GM10248 (cell line): ENCODE measurements at regions not wholly inside any gene's neighbourhood (a gene's known extent, or its start where the extent isn't known, plus 50 kb on each side); places are given as distances from the start of the nearest gene placed in this dataset.

Source experiments
- CTCF ChIA-PET: fragments of 300-600 bp; sonication (Branson Sonifier 250); formaldehyde crosslinking; extraction: SDS; loops from one replicate; lab custom pipeline; 2021; ENCODE audit warnings: antibody characterized with exemption; lab: Yijun Ruan, JAX
- POLR2A ChIA-PET: fragments of 350-650 bp; sonication (Branson Sonifier 250); formaldehyde crosslinking; extraction: SDS; loops from one replicate; lab custom pipeline; 2020; ENCODE audit warnings: antibody characterized with exemption; lab: Yijun Ruan, JAX
- DNase-seq: peaks from one replicate; pipeline ENCODE4 v3.0.0; 2012; ENCODE audit errors: extremely low spot score
- TF ChIP-seq, protein P1 (sequence below): IDR thresholded peaks from 2 replicates; pipeline ENCODE4 v1.5.1; 2012; ENCODE audit warnings: mild to moderate bottlenecking, low read depth; ENCODE audit errors: extremely low read depth, missing control alignments, control extremely low read depth

DNA sequence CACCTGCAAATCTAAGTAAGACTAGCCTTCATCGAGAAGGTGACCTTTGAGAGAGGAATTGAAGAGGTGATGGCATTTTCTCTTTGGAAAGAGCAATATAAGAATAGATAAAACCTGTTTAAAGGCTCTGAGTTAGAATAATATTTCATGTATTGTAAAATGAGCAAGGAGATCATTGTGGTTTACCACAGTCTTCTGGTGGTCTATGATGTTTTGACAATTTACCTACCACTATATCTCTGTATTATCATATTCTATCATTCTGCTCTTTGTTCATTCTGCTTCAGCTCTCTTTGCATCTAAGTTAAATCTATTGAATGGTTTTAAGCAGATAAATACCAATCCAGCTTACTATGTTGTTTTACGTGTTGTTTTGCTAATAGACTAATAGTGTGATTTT lies 982.3 kb downstream of the SI start:
- ChIA-PET POLR2A (no interaction called here), CTCF (no interaction called here)
- no peak for DNase-seq
- TF ChIP-seq, protein P1, sequence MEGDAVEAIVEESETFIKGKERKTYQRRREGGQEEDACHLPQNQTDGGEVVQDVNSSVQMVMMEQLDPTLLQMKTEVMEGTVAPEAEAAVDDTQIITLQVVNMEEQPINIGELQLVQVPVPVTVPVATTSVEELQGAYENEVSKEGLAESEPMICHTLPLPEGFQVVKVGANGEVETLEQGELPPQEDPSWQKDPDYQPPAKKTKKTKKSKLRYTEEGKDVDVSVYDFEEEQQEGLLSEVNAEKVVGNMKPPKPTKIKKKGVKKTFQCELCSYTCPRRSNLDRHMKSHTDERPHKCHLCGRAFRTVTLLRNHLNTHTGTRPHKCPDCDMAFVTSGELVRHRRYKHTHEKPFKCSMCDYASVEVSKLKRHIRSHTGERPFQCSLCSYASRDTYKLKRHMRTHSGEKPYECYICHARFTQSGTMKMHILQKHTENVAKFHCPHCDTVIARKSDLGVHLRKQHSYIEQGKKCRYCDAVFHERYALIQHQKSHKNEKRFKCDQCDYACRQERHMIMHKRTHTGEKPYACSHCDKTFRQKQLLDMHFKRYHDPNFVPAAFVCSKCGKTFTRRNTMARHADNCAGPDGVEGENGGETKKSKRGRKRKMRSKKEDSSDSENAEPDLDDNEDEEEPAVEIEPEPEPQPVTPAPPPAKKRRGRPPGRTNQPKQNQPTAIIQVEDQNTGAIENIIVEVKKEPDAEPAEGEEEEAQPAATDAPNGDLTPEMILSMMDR = no peak

DNA sequence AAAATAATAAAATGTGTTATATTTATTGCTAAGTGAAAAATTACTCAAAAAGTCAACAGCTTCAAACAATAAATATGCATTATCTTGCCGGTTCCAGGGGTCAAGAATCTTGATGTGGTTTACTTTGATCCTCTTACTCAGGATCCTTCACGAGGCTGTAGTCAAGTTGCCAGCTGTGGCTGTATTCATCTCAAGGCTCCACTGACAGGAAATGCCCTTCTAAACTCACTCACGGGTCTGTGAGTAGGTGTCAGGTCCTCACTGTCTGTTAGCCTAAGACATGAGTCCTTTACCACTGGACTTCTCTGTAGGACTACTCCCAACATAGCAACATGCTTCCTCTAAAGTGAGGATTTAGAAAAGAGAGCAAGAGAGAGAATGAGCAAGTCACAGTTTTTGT lies 983.0 kb downstream of the SI start:
- TF ChIP-seq, protein P1 = no peak
- no peak for DNase-seq
- CTCF ChIA-PET = no interaction called here
- POLR2A ChIA-PET = no interaction called here

DNA sequence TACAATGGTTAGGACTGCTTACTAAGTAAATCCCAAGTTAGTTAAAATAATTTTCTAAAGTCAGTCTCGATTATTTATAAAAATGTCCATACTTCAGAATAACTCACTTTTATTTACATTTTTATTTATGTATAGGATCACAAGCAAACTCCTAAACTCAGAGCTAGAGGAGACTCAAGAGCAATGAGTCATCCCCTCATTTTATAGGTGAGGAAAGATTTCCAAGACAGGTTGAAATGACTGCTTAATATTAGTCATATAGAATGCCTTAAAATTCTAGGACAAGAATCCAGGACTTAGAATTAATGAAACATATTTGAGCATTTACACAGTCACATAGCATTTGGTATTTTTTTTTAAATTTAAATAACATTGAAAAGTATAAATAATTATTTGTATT lies 983.8 kb downstream of the SI start:
- CTCF ChIA-PET = no interaction called here
- DNase-seq = no peak
- POLR2A ChIA-PET = no interaction called here
- TF ChIP-seq, protein P1 = no peak

DNA sequence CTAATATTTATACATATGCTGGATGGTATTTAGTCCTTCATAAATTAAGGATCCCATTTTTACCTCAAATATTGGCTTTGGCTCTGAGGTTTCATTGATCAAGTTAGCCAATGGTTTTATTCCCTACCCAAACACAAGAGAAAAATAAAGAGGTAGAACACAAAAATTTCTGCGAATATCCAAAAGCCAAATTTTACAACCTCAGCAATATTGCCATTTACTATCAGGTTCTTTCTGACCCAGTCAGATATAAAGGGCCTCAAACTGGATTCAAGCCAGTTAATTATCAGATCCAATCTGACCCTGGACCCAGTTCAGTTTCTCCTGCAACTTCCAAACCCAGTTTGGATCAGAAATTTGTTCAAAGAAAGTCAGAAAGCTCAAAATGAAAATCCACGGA lies 998.1 kb downstream of the SI start:
- TF ChIP-seq, protein P1 = no peak
- DNase-seq = no peak
- ChIA-PET POLR2A (no interaction called here), CTCF (no interaction called here)

DNA sequence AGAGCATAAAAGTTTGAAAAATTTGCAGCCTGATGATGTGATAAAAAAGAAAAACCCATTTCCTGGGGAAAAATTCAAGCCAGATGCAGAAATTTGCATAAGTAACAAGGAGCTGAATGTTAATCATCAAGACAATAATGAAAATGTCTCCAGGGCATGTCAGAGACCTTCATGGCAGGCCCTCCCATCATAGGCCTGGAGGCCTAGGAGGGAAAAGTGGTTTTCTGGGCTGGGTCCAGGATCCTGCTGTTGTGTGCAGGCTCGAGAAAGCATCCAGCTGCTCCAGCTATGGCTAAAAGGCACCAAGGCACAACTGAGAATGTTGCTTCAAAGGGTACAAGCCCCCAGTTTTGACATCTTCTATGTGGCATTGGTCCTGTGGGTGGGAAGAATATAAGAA lies 1014.0 kb downstream of the SI start:
- ChIA-PET CTCF (no interaction called here), POLR2A (no interaction called here)
- TF ChIP-seq, protein P1 = no peak
- DNase-seq = no peak

DNA sequence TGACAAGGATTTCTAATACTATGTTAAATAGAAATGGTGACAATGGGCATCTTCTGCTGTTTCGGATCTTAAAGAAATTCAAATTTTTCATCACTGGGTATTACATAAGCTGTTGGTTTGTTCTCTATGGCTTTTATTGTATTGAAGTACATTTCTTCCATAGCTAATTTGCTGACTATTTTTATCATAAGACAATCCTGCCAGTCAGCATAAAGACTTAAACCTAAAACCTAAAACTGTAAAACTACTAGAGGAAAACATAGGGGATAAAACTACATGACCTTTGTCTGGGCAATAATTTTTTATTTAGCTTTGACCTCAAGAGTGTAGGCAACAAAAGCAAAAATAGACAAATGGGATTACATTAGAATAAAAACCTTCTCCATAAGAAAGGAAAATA lies 1017.4 kb downstream of the SI start:
- TF ChIP-seq, protein P1 = no peak
- CTCF ChIA-PET = interaction anchor here (1.0 kb wide), 1 partner anchor 26 kb away, joined by 3 read pairs; no protein-coding TSS in a partner anchor
- DNase-seq = no peak
- POLR2A ChIA-PET = no interaction called here

DNA sequence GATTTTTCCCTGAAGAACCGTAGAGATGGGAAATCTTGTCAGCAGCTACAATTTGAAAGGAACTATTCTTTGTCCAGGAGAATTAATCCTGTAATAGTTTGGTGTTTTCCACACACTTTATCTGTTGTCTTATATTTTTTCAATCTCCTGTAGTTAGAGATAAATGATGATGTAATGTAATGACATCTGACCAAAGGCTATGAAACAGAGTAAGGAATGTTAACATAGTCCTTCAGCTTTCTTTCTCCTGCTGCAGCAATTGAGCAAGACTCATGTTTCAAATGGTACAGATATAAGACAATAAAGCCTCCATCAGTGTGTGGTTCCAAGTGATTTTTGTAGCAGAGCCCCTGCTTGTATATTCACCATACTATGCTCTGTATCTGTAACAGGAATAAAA lies 1028.4 kb downstream of the SI start:
- TF ChIP-seq, protein P1 = no peak
- CTCF ChIA-PET = no interaction called here
- POLR2A ChIA-PET = no interaction called here
- DNase-seq = no peak
